ENCODE measurements at regions not wholly inside any gene's neighbourhood (a gene's known extent, or its start where the extent isn't known, plus 50 kb on each side); places are given as distances from the start of the nearest gene placed in this dataset.

GRCh38 chr2:219803294-219803693 is 175.9 kb downstream of the SLC4A3 start:
- TF ChIP-seq CTCF (IDR thresholded peaks at IDR 0.05) (no peak), POLR2A (IDR thresholded peaks at IDR 0.05) (no peak)
